ENCODE measurements at regions not wholly inside any gene's neighbourhood (a gene's known extent, or its start where the extent isn't known, plus 50 kb on each side); places are given as distances from the start of the nearest gene placed in this dataset.

GRCh38 chr4:181245326-181245725 lies 997.9 kb upstream of the TENM3 start:
- CTCF ChIA-PET = no interaction called here
- intact Hi-C loops (cut with micrococcal nuclease) (no loop called here), dilution Hi-C loops (cut with HindIII; ENCODE audit: low sequenced_read_pairs, unreplicated experiment) (no loop called here), in situ Hi-C loops (cut with MboI; ENCODE audit: low sequenced_read_pairs) (no loop called here)
- no peak overlapping the region for H2AK5ac ChIP-seq (ENCODE audit: low read depth, low read length)
- H3K9me3 ChIP-seq (ENCODE audit: control insufficient read depth, insufficient read depth, low read length) = peaks cover 2% of the 10 kb centered on the region; the same call in 1 of the 2 replicates
- H3K9ac ChIP-seq (ENCODE audit: low read depth, low read length) = no peak overlapping the region
- H3K14ac ChIP-seq (replicated peaks; ENCODE audit: low read depth, low read length) = no peak overlapping the region
- no peak overlapping the region for H2BK15ac ChIP-seq (ENCODE audit: low read depth, low read length)
- no peaks in the 10 kb centered on the region for H3K4me1 ChIP-seq (ENCODE audit: control insufficient read depth, insufficient read depth, low read length)
- H3K4ac ChIP-seq (ENCODE audit: low read depth, low read length) = no peak overlapping the region
- no peaks in the 10 kb centered on the region for H3K36me3 ChIP-seq (ENCODE audit: control insufficient read depth, insufficient read depth, low read length)
- no peaks in the 10 kb centered on the region for H4K20me1 ChIP-seq (ENCODE audit: insufficient read depth, low read length)
- H4K91ac ChIP-seq (ENCODE audit: insufficient read depth, low read depth, low read length) = no peak overlapping the region
- H4K8ac ChIP-seq (ENCODE audit: low read depth in 2 of 2, low read length in 2 of 2) = no peak overlapping the region
- H2AFZ ChIP-seq (replicated peaks; ENCODE audit: low read length, poor library complexity) = no peak overlapping the region
- no peak for TF ChIP-seq RAD21 (IDR thresholded peaks at IDR 0.05; ENCODE audit: low read length)
- no peak for TF ChIP-seq ELK1 (IDR thresholded peaks at IDR 0.05; ENCODE audit: borderline replicate concordance, low read depth, low read length)
- no peak for TF ChIP-seq CHD1 (IDR thresholded peaks at IDR 0.05; ENCODE audit: low read depth, low read length)
- no peak for TF ChIP-seq POLR2A (IDR thresholded peaks at IDR 0.05; ENCODE audit: low read depth, low read length)
- TF ChIP-seq NFE2L2 (IDR thresholded peaks at IDR 0.05; ENCODE audit: low read depth, low read length) = no peak
- TF ChIP-seq CTCF (conservative IDR thresholded peaks at IDR 0.05; ENCODE audit: low read depth, low read length) = no peak
- no peak for TF ChIP-seq MXI1 (IDR thresholded peaks at IDR 0.05; ENCODE audit: borderline replicate concordance, low read depth, low read length)
- no peak for TF ChIP-seq RCOR1 (IDR thresholded peaks at IDR 0.05; ENCODE audit: insufficient replicate concordance, low read length)
- no peak for TF ChIP-seq RFX5 (IDR thresholded peaks at IDR 0.05; ENCODE audit: low read depth, low read length)
- TF ChIP-seq BHLHE40 (IDR thresholded peaks at IDR 0.05; ENCODE audit: low read depth, low read length) = no peak
- TF ChIP-seq FOS (IDR thresholded peaks at IDR 0.05; ENCODE audit: low read depth, low read length) = no peak
- TF ChIP-seq USF2 (IDR thresholded peaks at IDR 0.05; ENCODE audit: low read depth, low read length) = no peak
- TF ChIP-seq SMC3 (IDR thresholded peaks at IDR 0.05; ENCODE audit: low read depth, low read length) = no peak
- TF ChIP-seq MAZ (IDR thresholded peaks at IDR 0.05; ENCODE audit: borderline replicate concordance, low read depth, low read length) = no peak
- no peaks in the 10 kb centered on the region for H3K27me3 ChIP-seq (ENCODE audit: control insufficient read depth, insufficient read depth, low read length)
- ATAC-seq (ENCODE audit: low read depth) = no peak
- no TSS peak for BruUV-seq (replicated peaks)
- H2AK9ac ChIP-seq (replicated peaks; ENCODE audit: low read depth, low read length, poor library complexity) = no peak overlapping the region
- no peak overlapping the region for H3K56ac ChIP-seq (ENCODE audit: extremely low read depth, insufficient read depth, low read length)
- POLR2A ChIA-PET (ENCODE audit: unreplicated experiment) = no interaction called here
- 33% methylated on average over 1 of the region's 6 CpGs; no CpG with 5 or more reads in 1 of the 2 experiments for WGBS, 2 experiments (ENCODE audit: extremely low coverage in 2 of 2, insufficient read length in 1 of 2)
- no peak overlapping the region for H2BK5ac ChIP-seq (ENCODE audit: low read depth, low read length, poor library complexity, severe bottlenecking)
- H3K4me2 ChIP-seq (ENCODE audit: low read depth, low read length) = no peak overlapping the region
- H4K5ac ChIP-seq (ENCODE audit: low read depth, low read length) = no peak overlapping the region
- H3K9me1 ChIP-seq (ENCODE audit: insufficient read depth, low read length) = no peaks in the 10 kb centered on the region
- no peak overlapping the region for H3K4me3 ChIP-seq (ENCODE audit: insufficient read depth, low read depth, low read length)
- H2BK20ac ChIP-seq (ENCODE audit: low read depth, low read length) = no peak overlapping the region
- H3K27ac ChIP-seq (ENCODE audit: insufficient read depth, low read length) = no peak overlapping the region
- no peak overlapping the region for H2BK120ac ChIP-seq (ENCODE audit: low read depth, low read length)
- no peak for DNase-seq
- H3K18ac ChIP-seq (ENCODE audit: low read depth, low read length) = no peak overlapping the region
- no peaks in the 10 kb centered on the region for H3K79me1 ChIP-seq (ENCODE audit: low read depth in 1 of 2, low read length in 2 of 2)
- no peak overlapping the region for H3K23ac ChIP-seq (ENCODE audit: low read depth, low read length)

All from IMR-90 (cell line).